ENCODE measurements at regions not wholly inside any gene's neighbourhood (a gene's known extent, or its start where the extent isn't known, plus 50 kb on each side); places are given as distances from the start of the nearest gene placed in this dataset.
"Not testable (repeated sequence)": the region's sequence is repeated elsewhere in the genome, so short reads cannot be mapped to it uniquely, and the experiment has no call there.

- Histone ChIP-seq H3K36me3 (no peaks in the 10 kb centered on the region), H3K4me1 (no peaks in the 10 kb centered on the region), H3K9me3 (no peaks in the 10 kb centered on the region), H3K27ac (replicated peaks in 1 of 4) (no peak overlapping the region), H3K4me3 (no peak overlapping the region), H3K27me3 (no peaks in the 10 kb centered on the region)
- WGBS = 78% methylated on average over 3 of the region's 3 CpGs
- intact Hi-C loops (cut with DNase I) = no loop called here
- DNase-seq (ENCODE audit: extremely low spot score) = no peak
- TF ChIP-seq EP300 (IDR thresholded peaks at IDR 0.05) (no peak), CTCF (IDR thresholded peaks at IDR 0.05) (no peak)
Measured at GRCh38 chr2:103196802-103197201, 435.0 kb downstream of the TMEM182 start.

GRCh38 chr2:103200774-103201173 lies 438.9 kb downstream of the TMEM182 start:
- DNase-seq (ENCODE audit: extremely low spot score); H3K9me3 ChIP-seq; H3K27me3 ChIP-seq; intact Hi-C loops (cut with DNase I); H3K4me3 ChIP-seq; H3K4me1 ChIP-seq; H3K27ac ChIP-seq (replicated peaks in 1 of 4); H3K36me3 ChIP-seq: not testable (repeated sequence)
- 81% methylated on average over 4 of the region's 4 CpGs for WGBS

GRCh38 chr2:103208916-103209315 lies 447.1 kb downstream of the TMEM182 start:
- intact Hi-C loops (cut with DNase I) = no loop called here

GRCh38 chr2:103213028-103213542 lies 451.3 kb downstream of the TMEM182 start:
- Histone ChIP-seq H3K27me3 (no peaks in the 10 kb centered on the region), H3K9me3 (peaks cover 0 to 5% (median 0%) of the 10 kb centered on the region in 4 donors), H3K4me3 (no peak overlapping the region), H3K27ac (replicated peaks in 1 of 4) (no peak overlapping the region), H3K36me3 (no peaks in the 10 kb centered on the region), H3K4me1 (no peaks in the 10 kb centered on the region)
- DNase-seq (ENCODE audit: extremely low spot score) = no peak
- intact Hi-C loops (cut with DNase I) = no loop called here
- no peak for TF ChIP-seq POLR2AphosphoS5 (IDR thresholded peaks at IDR 0.05)
- no peak for TF ChIP-seq EP300 (IDR thresholded peaks at IDR 0.05)
- TF ChIP-seq CTCF (IDR thresholded peaks at IDR 0.05) = no peak
- TF ChIP-seq POLR2A (IDR thresholded peaks at IDR 0.05; ENCODE audit: low read depth) = no peak
- WGBS = 81% methylated on average over 3 of the region's 3 CpGs

More at GRCh38 chr2:103208916-103209315, 447.1 kb downstream of the TMEM182 start:
- Histone ChIP-seq H3K36me3 (no peaks in the 10 kb centered on the region), H3K27me3 (no peaks in the 10 kb centered on the region), H3K27ac (replicated peaks in 1 of 4) (no peak overlapping the region), H3K9me3 (no peaks in the 10 kb centered on the region), H3K4me3 (no peak overlapping the region), H3K4me1 (no peaks in the 10 kb centered on the region)
- 69% methylated on average over 3 of the region's 3 CpGs for WGBS
- DNase-seq (ENCODE audit: extremely low spot score) = no peak
- no peak for TF ChIP-seq EP300 (IDR thresholded peaks at IDR 0.05)

- H3K4me3 ChIP-seq = no peak overlapping the region
- no peak for TF ChIP-seq POLR2A (IDR thresholded peaks at IDR 0.05; ENCODE audit: low read depth)
- TF ChIP-seq CTCF (IDR thresholded peaks at IDR 0.05) = no peak
- H3K9me3 ChIP-seq = peaks cover 0 to 5% (median 0%) of the 10 kb centered on the region in 4 donors
- no peaks in the 10 kb centered on the region for H3K4me1 ChIP-seq
- intact Hi-C loops (cut with DNase I) = no loop called here
- no peak for DNase-seq (ENCODE audit: extremely low spot score)
- no peak overlapping the region for H3K27ac ChIP-seq (replicated peaks in 1 of 4)
- H3K36me3 ChIP-seq = no peaks in the 10 kb centered on the region
- H3K27me3 ChIP-seq = no peaks in the 10 kb centered on the region
Measured at GRCh38 chr2:103218516-103218915, 456.7 kb downstream of the TMEM182 start.

- H3K27ac ChIP-seq (replicated peaks in 1 of 4) = no peak overlapping the region
- H3K27me3 ChIP-seq = no peaks in the 10 kb centered on the region
- no peaks in the 10 kb centered on the region for H3K4me1 ChIP-seq
- H3K9me3 ChIP-seq = peaks cover 0 to 5% (median 0%) of the 10 kb centered on the region in 4 donors
- no peak for DNase-seq (ENCODE audit: extremely low spot score)
- no peaks in the 10 kb centered on the region for H3K36me3 ChIP-seq
- H3K4me3 ChIP-seq = no peak overlapping the region
- TF ChIP-seq POLR2AphosphoS5 (IDR thresholded peaks at IDR 0.05) (no peak), CTCF (IDR thresholded peaks at IDR 0.05) (no peak)
- intact Hi-C loops (cut with DNase I) = no loop called here
- WGBS = 89% methylated on average over 1 of the region's 1 CpG
Measured at GRCh38 chr2:103219398-103219797, 457.6 kb downstream of the TMEM182 start.
